Erythroblast (primary cell): ENCODE measurements at regions not wholly inside any gene's neighbourhood (a gene's known extent, or its start where the extent isn't known, plus 50 kb on each side); places are given as distances from the start of the nearest gene placed in this dataset.

ENCODE experiments used
- GATA1 ChIP-seq: IDR thresholded peaks from 2 replicates; pipeline ENCODE4 v1.6.1; 2011; ENCODE audit warnings: low read depth, mild to moderate bottlenecking, control low read depth, low read length, moderate library complexity
- POLR2A ChIP-seq: IDR thresholded peaks from 2 replicates; pipeline ENCODE4 v1.6.1; 2011; ENCODE audit warnings: mild to moderate bottlenecking, low read length

DNA sequence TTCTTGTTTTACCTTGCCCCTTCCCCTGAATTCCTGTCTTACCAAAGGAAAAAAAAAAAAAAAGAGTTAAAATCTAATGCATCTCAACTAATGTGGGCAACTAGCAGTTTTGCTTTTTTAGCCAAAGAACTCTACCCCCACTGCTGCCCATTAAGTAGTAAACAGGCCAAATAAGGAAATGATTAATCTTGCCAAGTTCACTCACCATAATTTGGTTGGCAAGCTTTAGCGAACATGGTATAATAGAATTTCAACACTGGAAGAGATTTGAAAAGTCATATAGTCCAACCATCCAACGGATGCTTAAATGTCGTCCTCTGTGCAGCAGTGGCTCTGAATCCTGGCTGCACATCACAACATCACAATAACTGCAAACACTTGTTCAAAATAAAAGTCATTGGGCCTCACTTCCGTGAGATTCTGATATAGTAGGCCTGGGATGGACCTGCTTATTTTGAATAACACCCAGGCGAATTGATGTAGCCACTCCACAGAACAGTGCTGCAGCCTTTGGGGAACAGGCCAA lies 142.0 kb upstream of the UBE2E1 start:
- TF ChIP-seq POLR2A (no peak), GATA1 (no peak)
